ENCODE measurements at regions not wholly inside any gene's neighbourhood (a gene's known extent, or its start where the extent isn't known, plus 50 kb on each side); places are given as distances from the start of the nearest gene placed in this dataset.

DNA sequence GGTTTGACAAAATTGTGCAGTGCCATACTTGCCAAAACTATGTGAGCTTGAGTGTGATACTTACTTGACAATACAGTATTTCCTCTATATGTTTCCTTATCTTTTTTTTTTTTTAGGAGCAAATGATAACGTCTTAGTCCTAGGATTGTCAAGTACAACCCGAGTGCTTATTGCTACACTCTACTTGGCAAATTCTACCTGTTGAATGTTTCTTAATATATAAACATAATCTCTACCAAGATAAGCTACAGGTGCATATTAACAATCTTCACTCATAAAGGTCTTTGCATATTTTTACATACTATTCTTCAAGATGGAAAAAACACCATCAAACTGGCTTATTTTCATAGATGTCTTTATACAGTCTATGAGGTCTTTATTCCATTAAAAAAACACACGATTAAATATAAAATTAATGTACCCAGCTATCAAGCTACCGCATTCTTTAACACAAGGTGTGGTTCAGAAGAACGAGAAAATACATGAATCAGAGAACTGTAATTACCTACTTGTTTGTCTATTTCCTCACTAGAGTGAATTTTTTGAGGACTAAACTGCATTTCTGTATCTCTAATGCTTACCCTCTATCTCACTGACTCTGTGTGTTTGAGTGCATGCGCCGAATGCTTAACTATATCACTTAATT, 76.1 kb upstream of the PDSS1 start:
- TF ChIP-seq CTCF (IDR thresholded peaks at IDR 0.05 in 2 of 3, conservative IDR thresholded peaks at IDR 0.05 in 1 of 3; ENCODE audit: borderline replicate concordance in 1 of 3, insufficient read depth in 1 of 3, low read depth in 2 of 3, low read length in 2 of 3) (no peak), ZNF274 (IDR thresholded peaks at IDR 0.05; ENCODE audit: low read depth, low read length) (no peak), JUND (IDR thresholded peaks at IDR 0.05) (no peak), POLR2A (IDR thresholded peaks at IDR 0.05; ENCODE audit: borderline replicate concordance, extremely low read depth, insufficient read depth, insufficient read length) (no peak)

All from HCT116 (cell line).